ENCODE measurements at regions not wholly inside any gene's neighbourhood (a gene's known extent, or its start where the extent isn't known, plus 50 kb on each side); places are given as distances from the start of the nearest gene placed in this dataset.

- Histone ChIP-seq H3K27me3 (ENCODE audit: insufficient read depth, low read length) (no peaks in the 10 kb centered on the region), H3K79me2 (ENCODE audit: insufficient read depth, low read length) (no peaks in the 10 kb centered on the region), H3K9me3 (ENCODE audit: low read depth, low read length) (no peaks in the 10 kb centered on the region), H2AFZ (ENCODE audit: low read length) (no peak overlapping the region), H3K4me3 (ENCODE audit: insufficient read depth, low read length) (no peak overlapping the region), H3K27ac (ENCODE audit: low read depth, low read length) (no peak overlapping the region), H3K4me2 (ENCODE audit: insufficient read depth, low read length) (no peak overlapping the region), H3K4me1 (ENCODE audit: insufficient read depth, low read length) (no peaks in the 10 kb centered on the region), H4K20me1 (ENCODE audit: insufficient read depth, low read length) (no peaks in the 10 kb centered on the region), H3K36me3 (ENCODE audit: insufficient read depth, low read length) (no peaks in the 10 kb centered on the region)
- DNase-seq (ENCODE audit: insufficient read length, low spot score, missing footprints) = no peak
- TF ChIP-seq CTCF (IDR thresholded peaks at IDR 0.05; ENCODE audit: extremely low read depth, low read depth, low read length) = no peak
Observed at GRCh38 chr17:33895491-33895890, 359.6 kb upstream of the CCL2 start.

DNA sequence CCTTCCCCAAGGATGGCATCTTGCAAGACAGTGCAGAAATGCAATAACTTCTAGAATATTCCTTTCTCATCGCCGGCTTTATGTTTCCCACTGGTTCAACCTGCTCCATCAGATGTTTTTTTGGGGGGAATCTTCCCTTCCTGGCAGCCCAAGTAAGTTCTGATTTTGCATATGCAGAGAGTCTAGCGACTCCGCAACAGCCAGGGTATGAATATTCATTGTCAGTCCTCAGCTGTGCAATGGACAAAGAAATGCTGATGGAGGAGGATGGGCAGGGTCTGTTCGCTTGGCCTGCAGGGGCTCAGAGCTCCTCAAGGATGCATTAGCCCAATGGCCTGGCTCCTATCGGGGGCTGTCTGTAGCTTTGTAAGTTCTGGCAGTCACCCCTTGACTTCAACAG, 358.8 kb upstream of the CCL2 start:
- no peak for TF ChIP-seq CTCF (IDR thresholded peaks at IDR 0.05; ENCODE audit: extremely low read depth, low read depth, low read length)
- no peak for DNase-seq (ENCODE audit: insufficient read length, low spot score, missing footprints)

DNA sequence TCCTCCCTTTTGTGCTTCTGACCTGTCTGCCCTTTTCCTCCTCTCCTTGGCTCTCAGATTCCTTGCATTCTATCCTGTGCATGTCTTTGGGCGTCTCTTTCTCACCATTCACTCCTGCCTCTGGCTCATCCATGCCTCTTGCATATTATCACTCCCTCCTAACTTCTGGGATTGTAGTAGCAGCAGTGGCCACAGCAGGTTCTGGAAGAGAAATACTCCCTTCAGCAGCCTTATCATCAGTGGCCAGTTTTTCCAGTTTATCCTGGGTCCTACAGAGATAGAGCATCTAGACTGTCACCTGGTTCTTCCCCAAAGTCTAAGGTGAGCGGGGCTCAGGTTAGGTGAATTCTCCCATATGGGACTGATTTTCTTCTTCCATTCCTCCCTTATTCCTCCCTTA, 354.0 kb upstream of the CCL2 start:
- Histone ChIP-seq H3K36me3 (ENCODE audit: insufficient read depth, low read length) (no peaks in the 10 kb centered on the region), H3K27me3 (ENCODE audit: insufficient read depth, low read length) (no peaks in the 10 kb centered on the region)

More for the DNA sequence above, 358.8 kb upstream of the CCL2 start:
- Histone ChIP-seq H4K20me1 (ENCODE audit: insufficient read depth, low read length) (no peaks in the 10 kb centered on the region), H3K9me3 (ENCODE audit: low read depth, low read length) (no peaks in the 10 kb centered on the region), H3K27me3 (ENCODE audit: insufficient read depth, low read length) (no peaks in the 10 kb centered on the region), H3K4me3 (ENCODE audit: insufficient read depth, low read length) (no peak overlapping the region), H2AFZ (ENCODE audit: low read length) (no peak overlapping the region), H3K4me1 (ENCODE audit: insufficient read depth, low read length) (no peaks in the 10 kb centered on the region), H3K4me2 (ENCODE audit: insufficient read depth, low read length) (no peak overlapping the region), H3K27ac (ENCODE audit: low read depth, low read length) (no peak overlapping the region), H3K36me3 (ENCODE audit: insufficient read depth, low read length) (no peaks in the 10 kb centered on the region), H3K79me2 (ENCODE audit: insufficient read depth, low read length) (no peaks in the 10 kb centered on the region)

GRCh38 chr17:33902901-33903449, 352.1 kb upstream of the CCL2 start:
- H3K36me3 ChIP-seq (ENCODE audit: insufficient read depth, low read length) = no peaks in the 10 kb centered on the region
- TF ChIP-seq CTCF (IDR thresholded peaks at IDR 0.05; ENCODE audit: extremely low read depth, low read depth, low read length) = no peak
- no peak overlapping the region for H3K4me3 ChIP-seq (ENCODE audit: insufficient read depth, low read length)

More for the DNA sequence above, 354.0 kb upstream of the CCL2 start:
- no peaks in the 10 kb centered on the region for H3K9me3 ChIP-seq (ENCODE audit: low read depth, low read length)
- H3K79me2 ChIP-seq (ENCODE audit: insufficient read depth, low read length) = no peaks in the 10 kb centered on the region
- H4K20me1 ChIP-seq (ENCODE audit: insufficient read depth, low read length) = no peaks in the 10 kb centered on the region
- no peak for TF ChIP-seq CTCF (IDR thresholded peaks at IDR 0.05; ENCODE audit: extremely low read depth, low read depth, low read length)
- no peak overlapping the region for H3K27ac ChIP-seq (ENCODE audit: low read depth, low read length)
- no peaks in the 10 kb centered on the region for H3K4me1 ChIP-seq (ENCODE audit: insufficient read depth, low read length)
- no peak overlapping the region for H2AFZ ChIP-seq (ENCODE audit: low read length)
- H3K4me2 ChIP-seq (ENCODE audit: insufficient read depth, low read length) = no peak overlapping the region
- DNase-seq (ENCODE audit: insufficient read length, low spot score, missing footprints) = no peak
- no peak overlapping the region for H3K4me3 ChIP-seq (ENCODE audit: insufficient read depth, low read length)

More at GRCh38 chr17:33902901-33903449, 352.1 kb upstream of the CCL2 start:
- no peaks in the 10 kb centered on the region for H4K20me1 ChIP-seq (ENCODE audit: insufficient read depth, low read length)
- DNase-seq (ENCODE audit: insufficient read length, low spot score, missing footprints) = no peak
- H3K9me3 ChIP-seq (ENCODE audit: low read depth, low read length) = no peaks in the 10 kb centered on the region
- H3K27me3 ChIP-seq (ENCODE audit: insufficient read depth, low read length) = no peaks in the 10 kb centered on the region
- no peak overlapping the region for H3K4me2 ChIP-seq (ENCODE audit: insufficient read depth, low read length)
- H3K79me2 ChIP-seq (ENCODE audit: insufficient read depth, low read length) = no peaks in the 10 kb centered on the region
- no peaks in the 10 kb centered on the region for H3K4me1 ChIP-seq (ENCODE audit: insufficient read depth, low read length)
- H2AFZ ChIP-seq (ENCODE audit: low read length) = no peak overlapping the region
- H3K27ac ChIP-seq (ENCODE audit: low read depth, low read length) = no peak overlapping the region
